GM18868 (cell line): ENCODE measurements at regions not wholly inside any gene's neighbourhood (a gene's known extent, or its start where the extent isn't known, plus 50 kb on each side); places are given as distances from the start of the nearest gene placed in this dataset.

Experiments
- ATAC-seq: cut with Tn5 transposase; IDR thresholded peaks from one replicate; pipeline ENCODE4 v1.9.1; 2021; ENCODE audit warnings: mild to moderate bottlenecking, moderate library complexity; ENCODE audit not compliant: unreplicated experiment

GRCh38 chr3:4021162-4021561, 221.9 kb downstream of the LRRN1 start:
- ATAC-seq: peak; percentile 43

GRCh38 chr3:4029135-4029534, 229.9 kb downstream of the LRRN1 start:
- ATAC-seq: no peak

- no peak for ATAC-seq
These were observed 231.4 kb downstream of the LRRN1 start for GRCh38 chr3:4030624-4031023.

GRCh38 chr3:4033296-4033695, 234.1 kb downstream of the LRRN1 start:
- no peak for ATAC-seq

GRCh38 chr3:4036046-4036445, 236.8 kb downstream of the LRRN1 start:
- no peak for ATAC-seq

- ATAC-seq: no peak
These were observed 239.1 kb downstream of the LRRN1 start for GRCh38 chr3:4038351-4038750.

- no peak for ATAC-seq
These were observed 242.8 kb downstream of the LRRN1 start for GRCh38 chr3:4042070-4042469.

GRCh38 chr3:4042869-4043268, 243.6 kb downstream of the LRRN1 start:
- no peak for ATAC-seq

- ATAC-seq: no peak
These were observed 244.8 kb downstream of the LRRN1 start for GRCh38 chr3:4043867-4044575.

- no peak for ATAC-seq
These were observed 245.4 kb downstream of the LRRN1 start for GRCh38 chr3:4044619-4045018.

GRCh38 chr3:4045756-4046155, 246.5 kb downstream of the LRRN1 start:
- no peak for ATAC-seq

GRCh38 chr3:4047366-4047765, 248.1 kb downstream of the LRRN1 start:
- no peak for ATAC-seq

GRCh38 chr3:4052706-4053105, 250.5 kb upstream of the SETMAR start:
- ATAC-seq: no peak

GRCh38 chr3:4053975-4054374, 249.2 kb upstream of the SETMAR start:
- no peak for ATAC-seq

GRCh38 chr3:4060064-4060463, 243.1 kb upstream of the SETMAR start:
- ATAC-seq: no peak

GRCh38 chr3:4060603-4061002, 242.6 kb upstream of the SETMAR start:
- no peak for ATAC-seq

GRCh38 chr3:4061195-4061594, 242.0 kb upstream of the SETMAR start:
- no peak for ATAC-seq

- no peak for ATAC-seq
These were observed 241.3 kb upstream of the SETMAR start for GRCh38 chr3:4061783-4062360.

GRCh38 chr3:4062621-4063020, 240.5 kb upstream of the SETMAR start:
- ATAC-seq: no peak

- ATAC-seq: no peak
These were observed 239.1 kb upstream of the SETMAR start for GRCh38 chr3:4063916-4064574.

- peak; percentile 66 for ATAC-seq
These were observed 238.1 kb upstream of the SETMAR start for GRCh38 chr3:4065085-4065484.

- ATAC-seq: no peak
These were observed 237.6 kb upstream of the SETMAR start for GRCh38 chr3:4065554-4065953.
